Neural cell (in vitro differentiated cells): ENCODE measurements at regions not wholly inside any gene's neighbourhood (a gene's known extent, or its start where the extent isn't known, plus 50 kb on each side); places are given as distances from the start of the nearest gene placed in this dataset.

Experiments
- CTCF ChIP-seq: fragments of 450-650 bp; IDR thresholded peaks from 2 replicates; pipeline ENCODE4 v1.5.1; 2014; ENCODE audit warnings: antibody characterized with exemption, mild to moderate bottlenecking, moderate library complexity; ENCODE audit not compliant: poor library complexity, severe bottlenecking
- EP300 ChIP-seq: fragments of 450-650 bp; conservative IDR thresholded peaks from 2 replicates; pipeline ENCODE4 v1.6.1; 2014; ENCODE audit warnings: antibody characterized with exemption, mild to moderate bottlenecking, moderate library complexity; ENCODE audit not compliant: poor library complexity, severe bottlenecking
- EZH2 ChIP-seq: fragments of 200-600, 300-800 bp; shearing (Covaris generic), sonication (generic); IDR thresholded peaks from 2 replicates; pipeline ENCODE4 v1.6.1; 2014; ENCODE audit warnings: antibody characterized with exemption, low read length, borderline replicate concordance, mild to moderate bottlenecking; ENCODE audit not compliant: insufficient read depth, poor library complexity, severe bottlenecking
- MXI1 ChIP-seq: fragments of 450-650 bp; conservative IDR thresholded peaks from 2 replicates; pipeline ENCODE4 v1.6.1; 2014; ENCODE audit warnings: antibody characterized with exemption, mild to moderate bottlenecking; ENCODE audit not compliant: poor library complexity, severe bottlenecking
- POLR2AphosphoS5 ChIP-seq: IDR thresholded peaks from 2 replicates; pipeline ENCODE4 v1.6.1; 2012
- RAD21 ChIP-seq: fragments of 450-650 bp; conservative IDR thresholded peaks from 2 replicates; pipeline ENCODE4 v1.6.1; 2014; ENCODE audit warnings: antibody characterized with exemption, mild to moderate bottlenecking, moderate library complexity
- REST ChIP-seq: IDR thresholded peaks from 2 replicates; pipeline ENCODE4 v1.6.1; 2012; ENCODE audit warnings: borderline replicate concordance
- SMC3 ChIP-seq: fragments of 450-650 bp; conservative IDR thresholded peaks from 2 replicates; pipeline ENCODE4 v1.6.1; 2014; ENCODE audit warnings: antibody characterized with exemption, mild to moderate bottlenecking, moderate library complexity; ENCODE audit not compliant: poor library complexity
- TAF1 ChIP-seq: IDR thresholded peaks from 2 replicates; pipeline ENCODE4 v1.6.1; 2012; ENCODE audit warnings: low read depth

DNA sequence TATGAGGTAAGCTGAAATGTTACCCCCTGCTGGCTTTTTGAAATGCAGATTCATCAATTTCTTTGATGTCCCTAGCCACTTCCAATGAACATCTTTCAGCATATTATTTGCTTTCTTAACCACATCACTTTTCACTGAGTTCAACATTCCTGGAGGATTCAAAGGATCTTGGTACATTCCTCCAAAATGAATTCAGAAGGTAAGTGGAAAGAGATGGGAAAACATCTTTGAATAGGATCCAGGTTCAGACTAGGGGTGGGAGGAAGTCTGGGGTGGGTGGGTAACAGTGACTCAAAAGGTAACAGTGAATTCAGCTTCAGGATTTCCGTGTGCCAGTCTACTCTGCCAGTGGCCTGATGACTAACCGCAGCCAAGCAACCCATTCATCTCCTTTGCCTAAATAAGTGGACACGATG is 180.7 kb downstream of the ZC3H11B start:
- TF ChIP-seq MXI1 (no peak), CTCF (no peak), EZH2 (no peak), RAD21 (no peak), POLR2AphosphoS5 (no peak), EP300 (no peak), TAF1 (no peak), SMC3 (no peak), REST (no peak)
